Epithelial cell of esophagus (primary cell): ENCODE measurements at regions not wholly inside any gene's neighbourhood (a gene's known extent, or its start where the extent isn't known, plus 50 kb on each side); places are given as distances from the start of the nearest gene placed in this dataset.

Experiments
- DNase-seq: peaks from one replicate; pipeline ENCODE4 v3.0.0; 2010; ENCODE audit warnings: low read depth
- H3K4me3 ChIP-seq: 2 replicates; pipeline ENCODE4 v1.5.1; 2011; ENCODE audit warnings: mild to moderate bottlenecking, low read length, control low read depth
- TF ChIP-seq, protein P1 (sequence below): IDR thresholded peaks from 2 replicates; pipeline ENCODE4 v1.5.1; 2011; ENCODE audit warnings: low read depth, mild to moderate bottlenecking, low read length, control low read depth, inconsistent platforms; ENCODE audit not compliant: insufficient read depth; ENCODE audit errors: missing control alignments

DNA sequence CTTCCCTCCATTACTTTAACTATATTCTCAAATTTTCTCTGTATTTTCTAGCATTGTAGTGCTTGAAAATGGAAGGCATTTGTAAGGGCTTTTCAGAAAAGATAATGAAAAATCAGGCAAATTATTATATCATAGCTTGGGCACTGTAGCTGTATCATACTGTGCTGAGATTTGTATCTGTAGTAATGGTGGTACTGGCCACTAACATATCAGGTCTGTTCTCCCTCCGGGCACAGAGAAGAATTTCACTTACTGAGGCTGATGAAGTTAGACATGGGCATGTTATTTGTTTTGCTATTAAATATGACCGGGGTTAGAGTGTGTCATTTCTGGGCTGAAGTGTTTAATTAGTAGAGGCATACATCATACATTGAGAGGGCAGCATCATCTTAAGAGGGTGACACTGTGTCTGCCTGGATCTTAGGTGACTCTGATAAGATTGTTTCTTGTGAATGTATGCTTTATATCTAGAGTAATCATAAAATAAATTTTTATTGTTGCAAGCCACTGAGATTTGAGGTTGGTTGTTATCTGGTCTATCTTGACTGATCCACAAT, 1395.9 kb downstream of the EPHA7 start:
- TF ChIP-seq, protein P1, sequence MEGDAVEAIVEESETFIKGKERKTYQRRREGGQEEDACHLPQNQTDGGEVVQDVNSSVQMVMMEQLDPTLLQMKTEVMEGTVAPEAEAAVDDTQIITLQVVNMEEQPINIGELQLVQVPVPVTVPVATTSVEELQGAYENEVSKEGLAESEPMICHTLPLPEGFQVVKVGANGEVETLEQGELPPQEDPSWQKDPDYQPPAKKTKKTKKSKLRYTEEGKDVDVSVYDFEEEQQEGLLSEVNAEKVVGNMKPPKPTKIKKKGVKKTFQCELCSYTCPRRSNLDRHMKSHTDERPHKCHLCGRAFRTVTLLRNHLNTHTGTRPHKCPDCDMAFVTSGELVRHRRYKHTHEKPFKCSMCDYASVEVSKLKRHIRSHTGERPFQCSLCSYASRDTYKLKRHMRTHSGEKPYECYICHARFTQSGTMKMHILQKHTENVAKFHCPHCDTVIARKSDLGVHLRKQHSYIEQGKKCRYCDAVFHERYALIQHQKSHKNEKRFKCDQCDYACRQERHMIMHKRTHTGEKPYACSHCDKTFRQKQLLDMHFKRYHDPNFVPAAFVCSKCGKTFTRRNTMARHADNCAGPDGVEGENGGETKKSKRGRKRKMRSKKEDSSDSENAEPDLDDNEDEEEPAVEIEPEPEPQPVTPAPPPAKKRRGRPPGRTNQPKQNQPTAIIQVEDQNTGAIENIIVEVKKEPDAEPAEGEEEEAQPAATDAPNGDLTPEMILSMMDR, result no peak
- DNase-seq, result no peak
- no peak overlapping the region for H3K4me3 ChIP-seq

DNA sequence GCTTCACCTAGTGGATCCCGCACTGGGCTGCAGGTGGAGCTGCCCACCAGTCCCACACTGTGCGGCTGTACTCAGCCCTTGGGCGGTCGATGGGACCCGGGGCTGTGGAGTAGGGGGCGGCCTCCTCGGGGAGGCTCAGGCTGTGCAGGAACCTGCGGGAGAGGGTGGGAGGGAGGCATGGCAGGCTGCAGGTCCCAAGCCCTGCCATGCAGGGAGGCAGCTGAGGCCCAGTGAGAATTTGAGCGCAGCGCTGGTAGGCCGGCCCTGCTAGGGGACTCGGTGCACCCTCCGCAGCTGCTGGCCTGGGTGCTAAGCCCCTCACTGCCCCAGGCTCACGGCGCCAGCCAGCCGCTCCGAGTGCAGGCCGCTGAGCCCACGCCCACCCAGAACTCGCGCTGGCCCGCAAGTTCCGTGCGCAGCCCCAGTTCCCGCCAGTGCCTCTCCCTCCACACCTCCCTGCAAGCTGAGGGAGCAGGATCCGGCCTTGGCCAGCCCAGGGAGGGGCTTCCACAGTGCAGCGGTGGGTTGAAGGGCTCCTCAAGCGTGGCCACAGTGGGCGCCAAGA, 1407.6 kb downstream of the EPHA7 start:
- TF ChIP-seq, protein P1, result no peak
- H3K4me3 ChIP-seq, result no peak overlapping the region
- DNase-seq, result no peak

DNA sequence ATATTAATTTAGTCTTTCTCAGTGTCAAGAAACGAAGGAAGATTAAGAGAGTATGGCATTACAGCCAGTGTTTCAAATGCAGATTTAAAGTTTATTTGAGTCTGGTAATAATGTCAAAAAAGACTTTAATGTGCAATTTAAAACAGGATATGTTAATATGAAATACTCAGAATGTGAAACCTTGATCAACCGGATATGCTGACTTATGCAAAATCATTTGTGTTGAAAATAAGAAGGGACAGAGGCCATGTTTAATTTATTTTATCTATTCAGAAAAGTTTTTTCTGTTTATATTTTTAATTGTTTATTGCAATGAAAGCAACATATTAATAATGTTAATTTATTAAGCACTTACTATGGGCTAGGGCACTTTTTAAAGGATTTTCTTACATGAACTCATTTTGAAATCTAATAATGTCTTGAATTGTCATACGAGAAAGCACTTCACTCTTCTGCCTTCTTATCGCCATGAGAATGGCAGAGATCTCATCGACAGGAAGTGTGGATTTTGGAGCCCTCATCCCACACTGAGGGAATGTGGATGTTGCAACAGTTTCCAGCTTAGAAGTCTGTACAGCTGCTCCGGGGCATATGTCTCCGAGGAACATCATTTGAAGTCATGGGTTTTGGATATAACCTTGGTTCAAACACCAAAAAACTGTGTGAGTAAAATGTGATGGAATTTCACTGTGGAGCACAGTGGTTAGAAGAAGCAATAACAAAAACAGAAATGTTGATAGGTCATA, 1410.4 kb downstream of the EPHA7 start:
- H3K4me3 ChIP-seq, result no peak overlapping the region
- TF ChIP-seq, protein P1, result no peak
- no peak for DNase-seq

DNA sequence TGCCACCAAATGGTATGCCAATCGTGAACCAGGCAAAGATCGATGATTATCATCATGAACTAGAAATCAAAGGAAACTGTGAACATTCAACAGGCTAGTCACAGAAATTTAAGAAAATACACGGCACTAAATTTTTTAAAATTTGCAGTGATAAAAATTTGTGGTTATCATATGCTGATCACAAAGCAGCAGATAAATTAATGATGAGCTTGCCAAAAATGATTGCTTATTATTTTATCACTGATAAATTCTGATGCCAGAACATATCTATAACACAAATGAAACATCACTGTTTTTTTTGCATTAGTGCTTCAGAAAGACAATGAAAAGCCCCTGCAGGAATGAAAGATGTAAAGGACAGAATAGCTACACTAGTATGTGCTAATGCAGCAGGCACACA, 1413.2 kb upstream of the MAP3K7 start:
- TF ChIP-seq, protein P1, result no peak
- no peak for DNase-seq
- no peak overlapping the region for H3K4me3 ChIP-seq

DNA sequence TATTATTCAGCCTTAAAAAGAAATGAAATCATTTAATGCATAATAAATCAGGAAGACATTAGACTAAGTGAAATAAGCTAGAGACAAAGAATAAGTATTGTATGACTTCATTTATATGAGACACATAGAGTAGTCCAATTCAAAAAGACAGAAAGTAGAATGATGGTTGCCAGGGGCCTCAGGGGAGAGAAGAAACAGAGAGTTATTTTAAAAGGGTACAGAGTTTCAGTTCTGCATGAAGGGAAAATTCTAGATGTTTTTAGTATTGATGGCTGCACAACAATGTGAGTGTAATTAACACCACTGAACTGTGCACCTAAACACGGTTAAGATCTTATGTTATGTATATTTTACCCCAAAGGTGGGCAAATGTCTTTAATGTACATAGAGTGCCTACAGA, 1407.9 kb upstream of the MAP3K7 start:
- DNase-seq, result no peak
- no peak overlapping the region for H3K4me3 ChIP-seq
- TF ChIP-seq, protein P1, result no peak

DNA sequence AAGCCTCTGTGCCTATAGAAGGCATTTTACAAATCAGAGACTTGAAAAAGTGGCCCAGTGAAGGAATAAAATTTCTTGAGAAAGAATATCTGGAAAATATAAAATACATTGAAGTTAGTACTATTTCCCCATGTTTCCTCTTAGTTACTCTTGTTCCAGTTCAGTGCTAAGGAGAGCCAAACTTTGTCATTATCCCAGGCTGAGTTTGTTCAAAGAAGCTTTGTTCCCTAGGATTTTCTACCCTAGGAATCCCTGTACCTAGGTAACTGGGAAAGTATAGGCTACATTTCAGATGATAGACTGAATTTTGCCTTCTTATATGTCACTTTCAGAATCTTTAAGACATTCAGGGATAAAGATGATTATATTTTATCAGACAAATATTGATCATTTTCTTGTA, 1395.7 kb upstream of the MAP3K7 start:
- TF ChIP-seq, protein P1, result no peak
- H3K4me3 ChIP-seq, result no peak overlapping the region
- DNase-seq, result no peak
